ENCODE measurements at regions not wholly inside any gene's neighbourhood (a gene's known extent, or its start where the extent isn't known, plus 50 kb on each side); places are given as distances from the start of the nearest gene placed in this dataset.

DNA sequence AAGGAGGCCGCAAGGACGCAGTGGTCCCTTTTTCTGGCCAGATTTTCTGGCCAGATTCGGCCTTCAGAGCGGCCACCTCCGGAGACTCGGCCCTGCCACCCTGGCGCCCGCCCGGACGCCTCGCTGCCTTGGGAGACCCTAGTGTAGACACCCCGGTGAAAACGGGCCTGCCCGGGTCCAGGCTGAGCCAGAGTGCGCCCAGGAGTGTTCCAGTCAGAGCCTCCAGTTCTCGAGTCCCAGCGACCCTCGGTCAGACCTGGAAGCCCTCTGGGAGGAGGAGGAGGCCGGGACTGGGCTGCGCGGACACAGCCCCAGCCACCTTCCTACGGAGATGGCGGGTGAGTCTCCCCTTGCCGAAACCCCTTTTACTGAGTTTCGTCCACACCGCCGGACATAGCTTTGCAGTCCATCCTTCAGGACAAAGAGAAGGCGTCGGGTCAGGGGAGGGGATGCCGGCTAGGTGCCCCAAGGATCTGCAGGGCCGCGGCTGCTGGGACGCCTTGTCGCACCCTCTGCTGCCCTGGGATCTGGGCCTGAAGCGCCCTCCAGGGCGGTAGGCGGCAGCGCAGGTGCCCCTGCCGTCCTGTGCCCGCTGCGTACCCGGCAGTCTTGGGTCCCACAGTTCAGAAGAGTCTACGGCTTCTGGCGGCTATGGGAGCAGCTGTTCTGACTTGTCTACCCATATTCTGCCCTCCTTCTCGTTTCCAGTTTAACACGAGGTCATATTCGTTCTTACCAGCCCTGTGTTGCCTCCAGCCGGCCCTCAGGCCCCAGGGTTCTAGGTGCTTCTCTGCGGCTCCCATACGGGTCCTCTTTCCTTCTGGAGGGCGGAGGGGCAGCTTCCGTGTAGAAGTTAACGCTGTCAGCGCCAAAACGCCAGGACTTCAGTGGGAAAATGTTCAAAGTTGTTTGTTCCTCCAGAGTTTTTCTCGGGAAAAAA, 1771.7 kb upstream of the CDH9 start:
- H2AFZ ChIP-seq, result peak overlapping the region; percentile 56; the same call in 1 of the 2 replicates
- peak; percentile 7 for DNase-seq (ENCODE audit: low spot score)
- H4K20me1 ChIP-seq (replicated peaks; ENCODE audit: insufficient read depth), result no peaks in the 10 kb centered on the region
- no peaks in the 10 kb centered on the region for H3K4me1 Mint-ChIP-seq
- H3K4me3 ChIP-seq, result no peak overlapping the region
- H3F3A ChIP-seq (replicated peaks; ENCODE audit: low read depth), result no peaks in the 10 kb centered on the region
- H3K9me3 Mint-ChIP-seq, result no peaks in the 10 kb centered on the region; the same call in 2 of the 3 replicates
- TF ChIP-seq POLR2AphosphoS5 (IDR thresholded peaks at IDR 0.05; ENCODE audit: low read depth), result no peak
- TF ChIP-seq, protein P1, sequence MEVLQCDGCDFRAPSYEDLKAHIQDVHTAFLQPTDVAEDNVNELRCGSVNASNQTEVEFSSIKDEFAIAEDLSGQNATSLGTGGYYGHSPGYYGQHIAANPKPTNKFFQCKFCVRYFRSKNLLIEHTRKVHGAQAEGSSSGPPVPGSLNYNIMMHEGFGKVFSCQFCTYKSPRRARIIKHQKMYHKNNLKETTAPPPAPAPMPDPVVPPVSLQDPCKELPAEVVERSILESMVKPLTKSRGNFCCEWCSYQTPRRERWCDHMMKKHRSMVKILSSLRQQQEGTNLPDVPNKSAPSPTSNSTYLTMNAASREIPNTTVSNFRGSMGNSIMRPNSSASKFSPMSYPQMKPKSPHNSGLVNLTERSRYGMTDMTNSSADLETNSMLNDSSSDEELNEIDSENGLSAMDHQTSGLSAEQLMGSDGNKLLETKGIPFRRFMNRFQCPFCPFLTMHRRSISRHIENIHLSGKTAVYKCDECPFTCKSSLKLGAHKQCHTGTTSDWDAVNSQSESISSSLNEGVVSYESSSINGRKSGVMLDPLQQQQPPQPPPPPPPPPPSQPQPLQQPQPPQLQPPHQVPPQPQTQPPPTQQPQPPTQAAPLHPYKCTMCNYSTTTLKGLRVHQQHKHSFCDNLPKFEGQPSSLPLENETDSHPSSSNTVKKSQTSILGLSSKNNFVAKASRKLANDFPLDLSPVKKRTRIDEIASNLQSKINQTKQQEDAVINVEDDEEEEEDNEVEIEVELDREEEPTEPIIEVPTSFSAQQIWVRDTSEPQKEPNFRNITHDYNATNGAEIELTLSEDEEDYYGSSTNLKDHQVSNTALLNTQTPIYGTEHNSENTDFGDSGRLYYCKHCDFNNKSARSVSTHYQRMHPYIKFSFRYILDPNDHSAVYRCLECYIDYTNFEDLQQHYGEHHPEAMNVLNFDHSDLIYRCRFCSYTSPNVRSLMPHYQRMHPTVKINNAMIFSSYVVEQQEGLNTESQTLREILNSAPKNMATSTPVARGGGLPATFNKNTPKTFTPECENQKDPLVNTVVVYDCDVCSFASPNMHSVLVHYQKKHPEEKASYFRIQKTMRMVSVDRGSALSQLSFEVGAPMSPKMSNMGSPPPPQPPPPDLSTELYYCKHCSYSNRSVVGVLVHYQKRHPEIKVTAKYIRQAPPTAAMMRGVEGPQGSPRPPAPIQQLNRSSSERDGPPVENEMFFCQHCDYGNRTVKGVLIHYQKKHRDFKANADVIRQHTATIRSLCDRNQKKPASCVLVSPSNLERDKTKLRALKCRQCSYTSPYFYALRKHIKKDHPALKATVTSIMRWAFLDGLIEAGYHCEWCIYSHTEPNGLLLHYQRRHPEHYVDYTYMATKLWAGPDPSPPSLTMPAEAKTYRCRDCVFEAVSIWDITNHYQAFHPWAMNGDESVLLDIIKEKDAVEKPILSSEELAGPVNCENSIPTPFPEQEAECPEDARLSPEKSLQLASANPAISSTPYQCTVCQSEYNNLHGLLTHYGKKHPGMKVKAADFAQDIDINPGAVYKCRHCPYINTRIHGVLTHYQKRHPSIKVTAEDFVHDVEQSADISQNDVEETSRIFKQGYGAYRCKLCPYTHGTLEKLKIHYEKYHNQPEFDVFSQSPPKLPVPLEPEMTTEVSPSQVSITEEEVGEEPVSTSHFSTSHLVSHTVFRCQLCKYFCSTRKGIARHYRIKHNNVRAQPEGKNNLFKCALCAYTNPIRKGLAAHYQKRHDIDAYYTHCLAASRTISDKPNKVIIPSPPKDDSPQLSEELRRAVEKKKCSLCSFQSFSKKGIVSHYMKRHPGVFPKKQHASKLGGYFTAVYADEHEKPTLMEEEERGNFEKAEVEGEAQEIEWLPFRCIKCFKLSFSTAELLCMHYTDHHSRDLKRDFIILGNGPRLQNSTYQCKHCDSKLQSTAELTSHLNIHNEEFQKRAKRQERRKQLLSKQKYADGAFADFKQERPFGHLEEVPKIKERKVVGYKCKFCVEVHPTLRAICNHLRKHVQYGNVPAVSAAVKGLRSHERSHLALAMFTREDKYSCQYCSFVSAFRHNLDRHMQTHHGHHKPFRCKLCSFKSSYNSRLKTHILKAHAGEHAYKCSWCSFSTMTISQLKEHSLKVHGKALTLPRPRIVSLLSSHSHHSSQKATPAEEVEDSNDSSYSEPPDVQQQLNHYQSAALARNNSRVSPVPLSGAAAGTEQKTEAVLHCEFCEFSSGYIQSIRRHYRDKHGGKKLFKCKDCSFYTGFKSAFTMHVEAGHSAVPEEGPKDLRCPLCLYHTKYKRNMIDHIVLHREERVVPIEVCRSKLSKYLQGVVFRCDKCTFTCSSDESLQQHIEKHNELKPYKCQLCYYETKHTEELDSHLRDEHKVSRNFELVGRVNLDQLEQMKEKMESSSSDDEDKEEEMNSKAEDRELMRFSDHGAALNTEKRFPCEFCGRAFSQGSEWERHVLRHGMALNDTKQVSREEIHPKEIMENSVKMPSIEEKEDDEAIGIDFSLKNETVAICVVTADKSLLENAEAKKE (CRISPR knock-in tag; IDR thresholded peaks at IDR 0.05), result no peak
- TF ChIP-seq, protein P2, sequence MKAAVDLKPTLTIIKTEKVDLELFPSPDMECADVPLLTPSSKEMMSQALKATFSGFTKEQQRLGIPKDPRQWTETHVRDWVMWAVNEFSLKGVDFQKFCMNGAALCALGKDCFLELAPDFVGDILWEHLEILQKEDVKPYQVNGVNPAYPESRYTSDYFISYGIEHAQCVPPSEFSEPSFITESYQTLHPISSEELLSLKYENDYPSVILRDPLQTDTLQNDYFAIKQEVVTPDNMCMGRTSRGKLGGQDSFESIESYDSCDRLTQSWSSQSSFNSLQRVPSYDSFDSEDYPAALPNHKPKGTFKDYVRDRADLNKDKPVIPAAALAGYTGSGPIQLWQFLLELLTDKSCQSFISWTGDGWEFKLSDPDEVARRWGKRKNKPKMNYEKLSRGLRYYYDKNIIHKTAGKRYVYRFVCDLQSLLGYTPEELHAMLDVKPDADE (IDR thresholded peaks at IDR 0.05), result no peak
- TF ChIP-seq EZH2phosphoT487 (IDR thresholded peaks at IDR 0.05; ENCODE audit: unreplicated experiment), result no peak
- no peak for TF ChIP-seq ZNF331 (CRISPR knock-in tag; IDR thresholded peaks at IDR 0.05; ENCODE audit: low read depth)
- no peak for TF ChIP-seq ZNF114 (CRISPR knock-in tag; IDR thresholded peaks at IDR 0.05)
- no peak for TF ChIP-seq STAT1 (IDR thresholded peaks at IDR 0.05; ENCODE audit: unreplicated experiment)
- TF ChIP-seq, protein P3, sequence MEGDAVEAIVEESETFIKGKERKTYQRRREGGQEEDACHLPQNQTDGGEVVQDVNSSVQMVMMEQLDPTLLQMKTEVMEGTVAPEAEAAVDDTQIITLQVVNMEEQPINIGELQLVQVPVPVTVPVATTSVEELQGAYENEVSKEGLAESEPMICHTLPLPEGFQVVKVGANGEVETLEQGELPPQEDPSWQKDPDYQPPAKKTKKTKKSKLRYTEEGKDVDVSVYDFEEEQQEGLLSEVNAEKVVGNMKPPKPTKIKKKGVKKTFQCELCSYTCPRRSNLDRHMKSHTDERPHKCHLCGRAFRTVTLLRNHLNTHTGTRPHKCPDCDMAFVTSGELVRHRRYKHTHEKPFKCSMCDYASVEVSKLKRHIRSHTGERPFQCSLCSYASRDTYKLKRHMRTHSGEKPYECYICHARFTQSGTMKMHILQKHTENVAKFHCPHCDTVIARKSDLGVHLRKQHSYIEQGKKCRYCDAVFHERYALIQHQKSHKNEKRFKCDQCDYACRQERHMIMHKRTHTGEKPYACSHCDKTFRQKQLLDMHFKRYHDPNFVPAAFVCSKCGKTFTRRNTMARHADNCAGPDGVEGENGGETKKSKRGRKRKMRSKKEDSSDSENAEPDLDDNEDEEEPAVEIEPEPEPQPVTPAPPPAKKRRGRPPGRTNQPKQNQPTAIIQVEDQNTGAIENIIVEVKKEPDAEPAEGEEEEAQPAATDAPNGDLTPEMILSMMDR (conservative IDR thresholded peaks at IDR 0.05; ENCODE audit: low read depth in 2 of 2), result no peak
- H3K4me3 Mint-ChIP-seq, result no peak overlapping the region
- no peaks in the 10 kb centered on the region for H3K9me2 ChIP-seq (ENCODE audit: insufficient read depth)
- no peak overlapping the region for H3K27ac ChIP-seq (ENCODE audit: low read depth)
- no peaks in the 10 kb centered on the region for H3K27me3 ChIP-seq (ENCODE audit: insufficient read depth)
- H3K27me3 Mint-ChIP-seq (ENCODE audit: insufficient read depth, low read depth, poor library complexity), result no peaks in the 10 kb centered on the region
- H3K36me3 ChIP-seq (ENCODE audit: insufficient read depth), result no peaks in the 10 kb centered on the region
- no peaks in the 10 kb centered on the region for H3K36me3 Mint-ChIP-seq (ENCODE audit: low read depth)
- H3K4me1 ChIP-seq (ENCODE audit: insufficient read depth), result no peaks in the 10 kb centered on the region
- no peak overlapping the region for H3K4me2 ChIP-seq
- peak; percentile 40; the same call in 2 of the 3 replicates for ATAC-seq
- H3K79me2 ChIP-seq (replicated peaks; ENCODE audit: insufficient read depth), result no peaks in the 10 kb centered on the region
- no peak overlapping the region for H3K27ac Mint-ChIP-seq

Data from GM23338 (cell line).